DND-41 (cell line): ENCODE measurements at regions not wholly inside any gene's neighbourhood (a gene's known extent, or its start where the extent isn't known, plus 50 kb on each side); places are given as distances from the start of the nearest gene placed in this dataset.

Experiments used
- ATAC-seq: fragments of 200-7000 bp; cut with Tn5 transposase; 3 replicates; pipeline ENCODE4 v1.9.1; 2021; ENCODE audit warnings: low read depth; ENCODE audit not compliant: insufficient read depth
- DNase-seq: peaks from one replicate; pipeline ENCODE4 v3.0.0-alpha.2; 2020
- H2AFZ ChIP-seq: 2 replicates; pipeline ENCODE4 v1.6.0; 2012; ENCODE audit warnings: low read depth, low read length
- H3K27ac ChIP-seq: 2 replicates; pipeline ENCODE4 v1.5.1; 2012; ENCODE audit warnings: low read length, inconsistent platforms
- H3K27me3 ChIP-seq: fragments of 200-600 bp; sonication (generic); 2 replicates; pipeline ENCODE4 v1.6.0; 2012; ENCODE audit warnings: low read length, mild to moderate bottlenecking, inconsistent platforms; ENCODE audit not compliant: insufficient read depth, poor library complexity
- H3K36me3 ChIP-seq: 2 replicates; pipeline ENCODE4 v1.5.1; 2012; ENCODE audit warnings: low read length, inconsistent platforms; ENCODE audit not compliant: insufficient read depth
- H3K4me1 ChIP-seq: 2 replicates; pipeline ENCODE4 v1.5.1; 2012; ENCODE audit warnings: mild to moderate bottlenecking, low read length; ENCODE audit not compliant: insufficient read depth
- H3K4me2 ChIP-seq: 2 replicates; pipeline ENCODE4 v1.6.0; 2012; ENCODE audit warnings: mild to moderate bottlenecking, moderate library complexity, low read length, inconsistent platforms; ENCODE audit not compliant: insufficient read depth
- H3K4me3 ChIP-seq, 2 experiments: fragments of 200-600 bp in 1 of 2; shearing (Covaris generic) in 1 of 2; 2 replicates each; pipeline ENCODE4 v1.5.1; 2012 to 2016; ENCODE audit warnings: inconsistent platforms in 2 of 2, low read length in 2 of 2, mild to moderate bottlenecking in 2 of 2, low read depth in 1 of 2, moderate library complexity in 1 of 2
- H3K79me2 ChIP-seq: 2 replicates; pipeline ENCODE4 v1.6.0; 2012; ENCODE audit warnings: low read length, inconsistent platforms; ENCODE audit not compliant: insufficient read depth
- H3K9ac ChIP-seq: 2 replicates; pipeline ENCODE4 v1.6.0; 2012; ENCODE audit warnings: low read depth, mild to moderate bottlenecking, inconsistent platforms, low read length, moderate library complexity
- H3K9me3 ChIP-seq: 2 replicates; pipeline ENCODE4 v1.5.1; 2012; ENCODE audit warnings: low read length, moderate library complexity, mild to moderate bottlenecking, inconsistent platforms; ENCODE audit not compliant: insufficient read depth, severe bottlenecking
- H4K20me1 ChIP-seq: 2 replicates; pipeline ENCODE4 v1.6.0; 2012; ENCODE audit warnings: low read length; ENCODE audit not compliant: insufficient read depth
- EZH2 ChIP-seq: IDR thresholded peaks from 3 replicates; pipeline ENCODE4 v1.6.1; 2012; ENCODE audit warnings: borderline replicate concordance, low read depth, mild to moderate bottlenecking, moderate library complexity, low read length, inconsistent platforms; ENCODE audit not compliant: severe bottlenecking
- TF ChIP-seq, protein P1 (sequence below): IDR thresholded peaks from 2 replicates; pipeline ENCODE4 v1.5.1; 2012; ENCODE audit warnings: borderline replicate concordance, low read length, moderate library complexity, mild to moderate bottlenecking; ENCODE audit not compliant: poor library complexity, severe bottlenecking; ENCODE audit errors: extremely low read depth

- no peak for ATAC-seq
- DNase-seq = no peak
- Histone ChIP-seq H3K9ac (no peak overlapping the region), H3K27me3 (no peaks in the 10 kb centered on the region), H3K9me3 (no peaks in the 10 kb centered on the region), H4K20me1 (no peaks in the 10 kb centered on the region), H3K4me3 (no peak overlapping the region), H3K4me2 (no peak overlapping the region), H3K4me1 (no peaks in the 10 kb centered on the region), H3K36me3 (no peaks in the 10 kb centered on the region), H3K27ac (no peak overlapping the region), H3K79me2 (no peaks in the 10 kb centered on the region), H2AFZ (no peak overlapping the region)
- TF ChIP-seq, protein P1, sequence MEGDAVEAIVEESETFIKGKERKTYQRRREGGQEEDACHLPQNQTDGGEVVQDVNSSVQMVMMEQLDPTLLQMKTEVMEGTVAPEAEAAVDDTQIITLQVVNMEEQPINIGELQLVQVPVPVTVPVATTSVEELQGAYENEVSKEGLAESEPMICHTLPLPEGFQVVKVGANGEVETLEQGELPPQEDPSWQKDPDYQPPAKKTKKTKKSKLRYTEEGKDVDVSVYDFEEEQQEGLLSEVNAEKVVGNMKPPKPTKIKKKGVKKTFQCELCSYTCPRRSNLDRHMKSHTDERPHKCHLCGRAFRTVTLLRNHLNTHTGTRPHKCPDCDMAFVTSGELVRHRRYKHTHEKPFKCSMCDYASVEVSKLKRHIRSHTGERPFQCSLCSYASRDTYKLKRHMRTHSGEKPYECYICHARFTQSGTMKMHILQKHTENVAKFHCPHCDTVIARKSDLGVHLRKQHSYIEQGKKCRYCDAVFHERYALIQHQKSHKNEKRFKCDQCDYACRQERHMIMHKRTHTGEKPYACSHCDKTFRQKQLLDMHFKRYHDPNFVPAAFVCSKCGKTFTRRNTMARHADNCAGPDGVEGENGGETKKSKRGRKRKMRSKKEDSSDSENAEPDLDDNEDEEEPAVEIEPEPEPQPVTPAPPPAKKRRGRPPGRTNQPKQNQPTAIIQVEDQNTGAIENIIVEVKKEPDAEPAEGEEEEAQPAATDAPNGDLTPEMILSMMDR = no peak
Measured at GRCh38 chr10:69710008-69710888, 80.2 kb downstream of the FAM241B start.

GRCh38 chr10:69712342-69712741 lies 82.3 kb downstream of the FAM241B start:
- no peak overlapping the region for H2AFZ ChIP-seq
- no peaks in the 10 kb centered on the region for H3K79me2 ChIP-seq
- H3K4me2 ChIP-seq = no peak overlapping the region
- H3K27ac ChIP-seq = no peak overlapping the region
- ATAC-seq (no peak), DNase-seq (no peak)
- H3K9ac ChIP-seq = no peak overlapping the region
- H3K36me3 ChIP-seq = no peaks in the 10 kb centered on the region
- no peaks in the 10 kb centered on the region for H3K4me1 ChIP-seq
- no peaks in the 10 kb centered on the region for H4K20me1 ChIP-seq
- H3K4me3 ChIP-seq = no peak overlapping the region
- no peaks in the 10 kb centered on the region for H3K27me3 ChIP-seq
- TF ChIP-seq EZH2 = no peak
- TF ChIP-seq, protein P1 = no peak
- no peaks in the 10 kb centered on the region for H3K9me3 ChIP-seq

DNA sequence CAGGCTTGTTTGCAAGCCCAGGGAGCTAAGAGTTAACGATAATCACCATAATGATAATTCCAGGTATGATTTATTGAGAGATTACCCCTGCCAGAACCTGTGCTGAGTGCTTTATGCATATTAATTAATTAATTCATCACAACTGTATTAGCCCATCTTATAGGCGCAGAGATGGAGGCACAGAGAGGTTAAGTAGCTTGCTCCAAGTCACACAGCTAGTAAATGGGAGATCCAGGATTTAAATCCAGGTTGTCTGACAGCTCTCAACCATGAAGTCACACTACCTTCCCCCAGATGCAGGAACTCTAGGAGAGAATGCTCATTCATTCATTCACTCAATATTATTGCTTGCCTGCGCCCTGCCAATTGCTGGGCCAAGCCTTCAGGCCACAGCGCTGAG lies 84.5 kb downstream of the FAM241B start:
- Histone ChIP-seq H3K27ac (no peak overlapping the region), H4K20me1 (no peaks in the 10 kb centered on the region), H3K4me3 (no peak overlapping the region), H3K4me2 (no peak overlapping the region), H3K27me3 (no peaks in the 10 kb centered on the region), H3K4me1 (no peaks in the 10 kb centered on the region), H3K36me3 (no peaks in the 10 kb centered on the region), H2AFZ (no peak overlapping the region), H3K9me3 (no peaks in the 10 kb centered on the region), H3K79me2 (no peaks in the 10 kb centered on the region), H3K9ac (no peak overlapping the region)
- no peak for TF ChIP-seq EZH2
- TF ChIP-seq, protein P1 = no peak
- ATAC-seq = no peak
- no peak for DNase-seq
